Stomach (tissue), 8 donors: ENCODE measurements at regions not wholly inside any gene's neighbourhood (a gene's known extent, or its start where the extent isn't known, plus 50 kb on each side); places are given as distances from the start of the nearest gene placed in this dataset.
A peak's percentile ranks its signal among the peaks of the same experiment; 100 is the strongest.

Source experiments
- DNase-seq, 2 donors: peaks; one replicate each; pipeline versions ENCODE4 v3.0.0 to v3.0.0-alpha.2; 2013 to 2019
- H3K27ac ChIP-seq, 5 donors: fragments of 200-600 bp in 4 of 5; sonication (generic) in 4 of 5; one replicate each; pipeline ENCODE4 v1.5.1; 2013 to 2019; ENCODE audit warnings: mild to moderate bottlenecking in 1 of 5, moderate library complexity in 1 of 5
- H3K27me3 ChIP-seq, 3 donors: fragments of 200-600 bp; sonication (generic); one replicate each; pipeline ENCODE4 v1.5.1; 2017 to 2019; ENCODE audit warnings: mixed run types in 1 of 3
- H3K36me3 ChIP-seq, 4 donors: fragments of 200-600 bp; sonication (generic); 1 replicate in 3 of 4; 2 replicates in 1 of 4; pipeline ENCODE4 v1.5.1; 2016 to 2019
- H3K4me1 ChIP-seq, 4 donors: fragments of 200-600 bp; sonication (generic); one replicate each; pipeline ENCODE4 v1.5.1; 2016 to 2019
- H3K4me3 ChIP-seq, 4 donors: fragments of 200-600 bp; sonication (generic) in 3 of 4; one replicate each; pipeline ENCODE4 v1.5.1; 2016 to 2019; ENCODE audit warnings: mild to moderate bottlenecking in 1 of 4
- H3K9me3 ChIP-seq, 4 donors: fragments of 200-600 bp; sonication (generic); one replicate each; pipeline ENCODE4 v1.5.1; 2016 to 2019
- CTCF ChIP-seq, 7 experiments: fragments of 450-650 bp in 4 of 7; fragments of 200-600 bp in 3 of 7; sonication (generic) in 3 of 7; IDR thresholded peaks; one replicate each; pipeline ENCODE4 v1.5.1; 2016 to 2019; ENCODE audit warnings: antibody characterized with exemption in 7 of 7, control low read depth in 2 of 7, mild to moderate bottlenecking in 1 of 7
- EP300 ChIP-seq: sonication (generic); formaldehyde crosslinking; IDR thresholded peaks from one replicate; pipeline ENCODE4 v1.6.1; 2017; ENCODE audit warnings: antibody characterized with exemption
- POLR2A ChIP-seq, 4 donors: fragments of 450-650 bp; IDR thresholded peaks; one replicate each; pipeline ENCODE4 v1.6.1; 2016; ENCODE audit warnings: antibody characterized with exemption in 4 of 4, control low read depth in 2 of 4, mild to moderate bottlenecking in 1 of 4, moderate library complexity in 1 of 4
- POLR2AphosphoS5 ChIP-seq, 3 donors: sonication (generic); formaldehyde crosslinking; IDR thresholded peaks; one replicate each; pipeline ENCODE4 v1.6.1; 2016; ENCODE audit warnings: antibody characterized with exemption in 3 of 3
- WGBS, 5 donors: extraction: QIAGEN DNeasy Blood & Tissue Kit in 3 of 5; methylation state at CpG; one replicate each; pipeline versions ENCODE4 v1.1.5 to v1.1.7; 2013 to 2018; 5-methylcytosine and 5-hydroxymethylcytosine counted together
- intact Hi-C: fragments of 100-400 bp; cut with DNase I; formaldehyde crosslinking; loops from one replicate; pipeline ENCODE4 v1.15.1; 2023; ENCODE audit warnings: low total_unique reads
- donor health status: healthy with polysubstance abuse.
- donor health status: Bipolar disorder and iron deficiency.
- donor health status: healthy.

- H3K4me3 ChIP-seq: no peak overlapping the region
- H3K4me1 ChIP-seq: no peaks in the 10 kb centered on the region
- H3K27ac ChIP-seq: no peak overlapping the region
- WGBS, 5 donors: 57 to 66% (median 60%) methylated on average over 5 of the region's 5 CpGs
- no peaks in the 10 kb centered on the region for H3K27me3 ChIP-seq
- peak in 1 of 2 donors; percentile 6 for DNase-seq
- peaks cover 0 to 52% (median 28%) of the 10 kb centered on the region in 4 donors for H3K9me3 ChIP-seq
- intact Hi-C loops: no loop called here
- TF ChIP-seq POLR2AphosphoS5 (IDR thresholded peaks at IDR 0.05) (no peak), POLR2A (IDR thresholded peaks at IDR 0.05) (no peak), CTCF (IDR thresholded peaks at IDR 0.05) (no peak), EP300 (no peak)
- H3K36me3 ChIP-seq: no peaks in the 10 kb centered on the region
Measured at GRCh38 chr5:164422400-164422799, 917.0 kb downstream of the MAT2B start.

DNA sequence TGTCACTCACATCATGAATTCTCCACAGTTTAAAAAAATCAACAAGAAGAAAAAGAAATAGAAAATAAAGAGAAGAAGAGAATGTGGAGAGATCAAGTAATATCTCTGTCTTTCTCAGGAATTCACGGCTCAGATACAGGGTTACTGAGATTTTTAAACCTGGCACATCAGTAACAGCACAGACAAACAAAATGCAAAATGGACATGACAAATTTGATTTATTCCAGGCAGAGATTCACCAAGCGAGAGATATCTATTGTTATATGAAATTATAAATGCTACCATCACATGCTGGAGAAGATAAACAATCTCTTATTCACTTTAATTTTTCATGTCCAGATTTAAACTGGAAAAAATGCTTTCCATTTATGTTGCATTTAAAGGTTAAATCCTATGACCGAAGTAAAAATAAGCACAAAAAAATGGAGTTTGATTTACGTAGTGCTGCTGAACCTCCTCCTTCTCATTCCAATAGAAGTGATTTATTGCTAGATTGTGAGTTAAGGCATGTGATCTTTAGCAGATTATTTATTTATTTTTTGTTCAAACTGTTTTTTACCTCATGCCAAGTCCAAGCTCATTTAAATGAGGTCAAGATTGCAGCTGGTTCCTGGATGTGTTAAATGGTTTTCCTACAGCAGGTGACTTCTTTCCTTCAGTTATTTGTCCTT lies 926.4 kb downstream of the MAT2B start:
- no peak for DNase-seq
- no peaks in the 10 kb centered on the region for H3K4me1 ChIP-seq
- peaks cover 0 to 4% (median 0%) of the 10 kb centered on the region in 4 donors for H3K9me3 ChIP-seq
- no peak for TF ChIP-seq POLR2AphosphoS5 (IDR thresholded peaks at IDR 0.05)
- TF ChIP-seq EP300: no peak
- TF ChIP-seq CTCF (IDR thresholded peaks at IDR 0.05): no peak
- no peak for TF ChIP-seq POLR2A (IDR thresholded peaks at IDR 0.05)
- 66 to 81% (median 79%) methylated on average over 4 of the region's 4 CpGs for WGBS, 5 donors
- H3K4me3 ChIP-seq: no peak overlapping the region
- no peaks in the 10 kb centered on the region for H3K27me3 ChIP-seq
- no peak overlapping the region for H3K27ac ChIP-seq
- intact Hi-C loops: no loop called here
- no peaks in the 10 kb centered on the region for H3K36me3 ChIP-seq

DNA sequence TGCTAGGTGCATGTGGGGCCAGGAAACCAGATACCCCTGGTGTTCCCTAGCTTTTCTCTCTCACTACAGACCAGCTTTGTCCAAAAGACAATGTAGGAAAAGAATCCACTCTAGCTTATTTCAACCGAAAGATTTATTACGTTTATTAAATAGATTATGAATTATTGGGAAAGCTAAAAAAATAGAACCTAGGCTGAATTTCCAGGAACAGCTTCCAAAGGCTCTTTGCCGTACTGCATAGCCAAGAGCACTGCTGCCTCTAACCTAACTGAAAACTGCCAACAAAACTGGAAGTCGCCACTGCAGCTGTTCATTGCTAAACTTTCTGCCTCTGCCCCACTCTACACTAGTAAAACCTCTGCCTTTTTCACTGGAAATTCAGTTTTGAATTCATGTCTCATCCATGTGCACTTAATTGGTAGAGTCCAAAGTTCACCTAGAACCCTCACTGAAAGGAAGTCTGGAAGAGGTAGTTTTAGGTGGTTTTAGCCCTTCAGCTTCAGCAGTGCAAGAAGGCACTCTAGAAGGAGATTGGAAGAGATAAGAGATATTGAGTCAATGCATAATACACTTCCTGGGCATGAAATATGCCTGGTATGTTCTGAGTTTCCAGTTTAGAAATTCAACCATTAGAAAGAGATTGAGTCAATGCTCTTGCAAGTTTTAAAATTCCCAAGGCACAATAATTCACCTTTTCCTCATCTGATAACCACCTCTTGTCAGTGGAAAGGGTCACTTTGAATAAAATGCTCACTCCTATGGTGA lies 927.9 kb downstream of the MAT2B start:
- no peaks in the 10 kb centered on the region for H3K9me3 ChIP-seq
- H3K4me1 ChIP-seq: no peaks in the 10 kb centered on the region
- no peaks in the 10 kb centered on the region for H3K27me3 ChIP-seq
- intact Hi-C loops: no loop called here
- no peak overlapping the region for H3K27ac ChIP-seq
- DNase-seq: no peak
- no peaks in the 10 kb centered on the region for H3K36me3 ChIP-seq
- TF ChIP-seq CTCF (IDR thresholded peaks at IDR 0.05) (no peak), POLR2AphosphoS5 (IDR thresholded peaks at IDR 0.05) (no peak), EP300 (no peak), POLR2A (IDR thresholded peaks at IDR 0.05) (no peak)
- WGBS, 5 donors: 80 to 89% (median 85%) methylated on average over 4 of the region's 4 CpGs
- no peak overlapping the region for H3K4me3 ChIP-seq

- DNase-seq: no peak
- intact Hi-C loops: no loop called here
- Histone ChIP-seq H3K4me3 (no peak overlapping the region), H3K9me3 (no peaks in the 10 kb centered on the region), H3K27ac (no peak overlapping the region), H3K4me1 (no peaks in the 10 kb centered on the region), H3K27me3 (no peaks in the 10 kb centered on the region), H3K36me3 (no peaks in the 10 kb centered on the region)
- WGBS, 5 donors: 66 to 84% (median 75%) methylated on average over 3 of the region's 3 CpGs
- TF ChIP-seq CTCF (IDR thresholded peaks at IDR 0.05) (no peak), POLR2AphosphoS5 (IDR thresholded peaks at IDR 0.05) (no peak), POLR2A (IDR thresholded peaks at IDR 0.05) (no peak), EP300 (no peak)
Measured at GRCh38 chr5:164435576-164435975, 930.2 kb downstream of the MAT2B start.
